Trophoblast cell (in vitro differentiated cells and primary cell): ENCODE measurements at regions not wholly inside any gene's neighbourhood (a gene's known extent, or its start where the extent isn't known, plus 50 kb on each side); places are given as distances from the start of the nearest gene placed in this dataset.
"Not testable (repeated sequence)": the region's sequence is repeated elsewhere in the genome, so short reads cannot be mapped to it uniquely, and the experiment has no call there.

Experiments used
- DNase-seq, 2 donors: peaks; one replicate each; pipeline ENCODE4 v3.0.0-alpha.2; 2016
- H2AFZ ChIP-seq: 2 replicates; pipeline ENCODE4 v1.6.1; 2013; ENCODE audit warnings: low read length, moderate library complexity, mild to moderate bottlenecking; ENCODE audit not compliant: insufficient read depth, poor library complexity
- H2AK5ac ChIP-seq: 2 replicates; pipeline ENCODE4 v1.6.1; 2013; ENCODE audit warnings: mild to moderate bottlenecking, low read length
- H2BK120ac ChIP-seq: 2 replicates; pipeline ENCODE4 v1.6.1; 2013; ENCODE audit warnings: low read length, mild to moderate bottlenecking, moderate library complexity; ENCODE audit not compliant: insufficient read depth, poor library complexity
- H2BK12ac ChIP-seq: 2 replicates; pipeline ENCODE4 v1.6.1; 2013; ENCODE audit warnings: mild to moderate bottlenecking, low read length, moderate library complexity
- H2BK5ac ChIP-seq: 2 replicates; pipeline ENCODE4 v1.6.1; 2013; ENCODE audit warnings: low read length, low read depth, moderate library complexity, mild to moderate bottlenecking; ENCODE audit not compliant: poor library complexity
- H3K14ac ChIP-seq: 2 replicates; pipeline ENCODE4 v1.6.1; 2013; ENCODE audit warnings: mild to moderate bottlenecking, low read length
- H3K18ac ChIP-seq: 2 replicates; pipeline ENCODE4 v1.6.1; 2013; ENCODE audit warnings: mild to moderate bottlenecking, low read length
- H3K23ac ChIP-seq: 2 replicates; pipeline ENCODE4 v1.6.1; 2013; ENCODE audit warnings: low read length
- H3K27ac ChIP-seq: 2 replicates; pipeline ENCODE4 v1.5.1; 2013; ENCODE audit warnings: low read depth, mild to moderate bottlenecking, inconsistent platforms, low read length, moderate library complexity
- H3K27me3 ChIP-seq: 2 replicates; pipeline ENCODE4 v1.6.1; 2013; ENCODE audit warnings: inconsistent platforms, mild to moderate bottlenecking, low read length, moderate library complexity; ENCODE audit not compliant: insufficient read depth
- H3K36me3 ChIP-seq, 2 experiments: 1 replicate in 1 of 2; 2 replicates in 1 of 2; pipeline ENCODE4 v1.6.1; 2013; ENCODE audit warnings: low read length in 2 of 2, mild to moderate bottlenecking in 2 of 2, moderate library complexity in 1 of 2; ENCODE audit not compliant: insufficient read depth in 2 of 2, control insufficient read depth in 1 of 2
- H3K4ac ChIP-seq: 2 replicates; pipeline ENCODE4 v1.6.1; 2013; ENCODE audit warnings: low read depth, mild to moderate bottlenecking, low read length, moderate library complexity
- H3K4me1 ChIP-seq, 2 experiments: 1 replicate in 1 of 2; 2 replicates in 1 of 2; pipeline ENCODE4 v1.6.1; 2013; ENCODE audit warnings: low read length in 2 of 2, mild to moderate bottlenecking in 2 of 2, moderate library complexity in 1 of 2; ENCODE audit not compliant: insufficient read depth in 2 of 2, control insufficient read depth in 1 of 2
- H3K4me2 ChIP-seq: 2 replicates; pipeline ENCODE4 v1.6.1; 2013; ENCODE audit warnings: inconsistent platforms, mild to moderate bottlenecking, low read length, moderate library complexity
- H3K4me3 ChIP-seq: 2 replicates; pipeline ENCODE4 v1.5.1; 2013; ENCODE audit warnings: mild to moderate bottlenecking, low read depth, low read length, inconsistent platforms
- H3K79me1 ChIP-seq: one replicate; pipeline ENCODE4 v1.6.1; 2013; ENCODE audit warnings: low read length
- H3K79me2 ChIP-seq: 2 replicates; pipeline ENCODE4 v1.6.1; 2013; ENCODE audit warnings: low read length, mild to moderate bottlenecking; ENCODE audit not compliant: control insufficient read depth, insufficient read depth, poor library complexity
- H3K9ac ChIP-seq: 2 replicates; pipeline ENCODE4 v1.6.1; 2013; ENCODE audit warnings: mild to moderate bottlenecking, low read length
- H3K9me3 ChIP-seq: 2 replicates; pipeline ENCODE4 v1.6.1; 2013; ENCODE audit warnings: low read depth, mild to moderate bottlenecking, control low read depth, inconsistent platforms, low read length; ENCODE audit not compliant: insufficient read depth
- H4K12ac ChIP-seq: 2 replicates; pipeline ENCODE4 v1.6.1; 2013; ENCODE audit warnings: low read depth, mild to moderate bottlenecking, low read length, moderate library complexity
- H4K8ac ChIP-seq: 2 replicates; pipeline ENCODE4 v1.6.1; 2013; ENCODE audit warnings: low read depth, mild to moderate bottlenecking, low read length, moderate library complexity
- H4K91ac ChIP-seq: one replicate; pipeline ENCODE4 v1.6.1; 2013; ENCODE audit warnings: low read depth, mild to moderate bottlenecking, low read length, moderate library complexity
- WGBS: extraction: QIAGEN DNeasy Blood & Tissue Kit; methylation state at CpG from one replicate; pipeline ENCODE4 v1.1.7; 2013; ENCODE audit warnings: missing lambda C conversion rate; ENCODE audit not compliant: insufficient read length, insufficient coverage; ENCODE audit errors: extremely low coverage; 5-methylcytosine and 5-hydroxymethylcytosine counted together

- Histone ChIP-seq H4K8ac (no peak overlapping the region), H3K9ac (no peak overlapping the region), H3K79me1 (no peaks in the 10 kb centered on the region), H3K4me1 (no peaks in the 10 kb centered on the region), H3K27me3 (peaks cover 2% of the 10 kb centered on the region), H2BK5ac (no peak overlapping the region), H3K14ac (no peak overlapping the region), H4K12ac (no peak overlapping the region), H2AFZ (no peak overlapping the region), H2BK12ac (no peak overlapping the region), H3K23ac (no peak overlapping the region), H3K4ac (no peak overlapping the region), H2BK120ac (no peak overlapping the region), H3K27ac (no peak overlapping the region), H3K36me3 (no peaks in the 10 kb centered on the region), H2AK5ac (no peak overlapping the region), H3K9me3 (peaks cover 6% of the 10 kb centered on the region), H3K18ac (no peak overlapping the region), H3K4me2 (no peak overlapping the region), H3K79me2 (no peaks in the 10 kb centered on the region), H4K91ac (no peak overlapping the region), H3K4me3 (no peak overlapping the region)
- WGBS, result no CpG with 5 or more reads among the region's 5 CpGs
- DNase-seq, result no peak
Measured at GRCh38 chr5:1719860-1720259, 79.8 kb downstream of the MRPL36 start.

- Histone ChIP-seq H3K23ac (no peak overlapping the region), H3K4me2 (no peak overlapping the region), H4K8ac (no peak overlapping the region), H3K4me1 (no peaks in the 10 kb centered on the region), H3K18ac (no peak overlapping the region), H4K91ac (no peak overlapping the region), H3K14ac (no peak overlapping the region), H2AK5ac (no peak overlapping the region), H3K79me2 (no peaks in the 10 kb centered on the region), H3K79me1 (no peaks in the 10 kb centered on the region), H3K27ac (no peak overlapping the region), H2AFZ (no peak overlapping the region), H2BK120ac (no peak overlapping the region), H3K9ac (no peak overlapping the region), H3K4ac (no peak overlapping the region), H3K4me3 (no peak overlapping the region), H4K12ac (no peak overlapping the region), H3K9me3 (peaks cover 6% of the 10 kb centered on the region), H3K27me3 (peaks cover 2% of the 10 kb centered on the region), H3K36me3 (no peaks in the 10 kb centered on the region), H2BK5ac (no peak overlapping the region), H2BK12ac (no peak overlapping the region)
- WGBS, result no CpG with 5 or more reads among the region's 3 CpGs
- DNase-seq, result no peak
Measured at GRCh38 chr5:1718669-1719068, 81.0 kb downstream of the MRPL36 start.

- not testable (repeated sequence) for H3K9me3 ChIP-seq, H2AK5ac ChIP-seq, H3K4me3 ChIP-seq, H3K27me3 ChIP-seq, H3K4ac ChIP-seq, H2BK120ac ChIP-seq, DNase-seq, H3K23ac ChIP-seq, H3K36me3 ChIP-seq, H4K91ac ChIP-seq, H3K27ac ChIP-seq, H3K79me1 ChIP-seq, H4K12ac ChIP-seq, H2BK5ac ChIP-seq, H3K18ac ChIP-seq, H2AFZ ChIP-seq, H2BK12ac ChIP-seq, H3K79me2 ChIP-seq, H3K14ac ChIP-seq, H3K9ac ChIP-seq
- H4K8ac ChIP-seq, result peak overlapping the region; percentile 62
- peak overlapping the region; percentile 41 for H3K4me2 ChIP-seq
- WGBS, result no CpG with 5 or more reads among the region's 21 CpGs
- peaks cover 8 to 11% of the 10 kb centered on the region in 2 experiments for H3K4me1 ChIP-seq
Measured at GRCh38 chr5:1710091-1710490, 89.5 kb downstream of the MRPL36 start.

GRCh38 chr5:1709171-1709803, 90.3 kb downstream of the MRPL36 start:
- H2BK120ac ChIP-seq, result no peak overlapping the region
- H3K79me1 ChIP-seq, result no peaks in the 10 kb centered on the region
- no peak overlapping the region for H2BK5ac ChIP-seq
- H3K27ac ChIP-seq, result no peak overlapping the region
- no peak overlapping the region for H4K91ac ChIP-seq
- H3K4me1 ChIP-seq, result peaks cover 8 to 11% of the 10 kb centered on the region in 2 experiments
- H4K8ac ChIP-seq, result no peak overlapping the region
- H3K27me3 ChIP-seq, result peaks cover 3% of the 10 kb centered on the region
- no peak overlapping the region for H2AK5ac ChIP-seq
- H3K9me3 ChIP-seq, result peaks cover 8% of the 10 kb centered on the region
- WGBS, result no CpG with 5 or more reads among the region's 16 CpGs
- H3K79me2 ChIP-seq, result no peaks in the 10 kb centered on the region
- no peaks in the 10 kb centered on the region for H3K36me3 ChIP-seq
- no peak overlapping the region for H3K18ac ChIP-seq
- no peak overlapping the region for H3K4me3 ChIP-seq
- no peak overlapping the region for H4K12ac ChIP-seq
- H2BK12ac ChIP-seq, result no peak overlapping the region
- H3K9ac ChIP-seq, result no peak overlapping the region
- H2AFZ ChIP-seq, result no peak overlapping the region
- H3K14ac ChIP-seq, result no peak overlapping the region
- DNase-seq, result no peak
- no peak overlapping the region for H3K4ac ChIP-seq
- no peak overlapping the region for H3K23ac ChIP-seq
- peak overlapping the region; percentile 0 for H3K4me2 ChIP-seq
